ENCODE measurements at regions not wholly inside any gene's neighbourhood (a gene's known extent, or its start where the extent isn't known, plus 50 kb on each side); places are given as distances from the start of the nearest gene placed in this dataset.

DNA sequence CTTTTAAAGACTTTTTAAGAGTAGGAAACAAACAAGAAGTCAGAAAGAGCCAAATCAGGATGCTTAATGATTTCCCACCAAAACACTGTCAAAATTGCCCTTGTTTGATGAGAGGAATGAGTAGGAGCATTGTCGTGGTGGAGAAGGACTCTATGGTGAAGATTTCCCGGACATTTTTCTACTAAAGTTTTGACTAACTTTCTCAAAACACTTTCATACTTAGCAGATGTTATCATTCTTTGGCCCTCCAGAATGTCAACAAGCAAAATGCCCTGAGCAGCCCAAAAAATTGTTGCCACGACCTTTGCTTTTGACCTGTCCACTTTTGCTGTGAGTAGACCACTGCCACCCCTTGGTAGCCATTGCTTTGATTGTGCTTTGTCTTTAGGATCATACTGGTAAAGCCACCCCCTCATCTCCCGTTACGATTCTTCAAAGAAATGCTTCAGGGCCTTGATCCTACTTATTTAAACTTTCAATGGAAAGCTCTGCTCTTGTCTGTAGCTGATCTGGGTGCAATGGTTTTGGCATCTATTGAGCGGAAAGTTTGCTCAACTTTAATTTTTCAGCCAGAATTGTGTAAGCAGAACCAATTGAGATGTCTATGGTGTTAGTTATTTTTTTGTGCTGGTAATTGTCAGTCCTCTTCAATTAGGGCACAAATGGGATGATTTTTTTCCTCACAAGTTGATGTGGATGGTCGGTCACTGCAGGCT lies 67.2 kb downstream of the ADM start:
- no peak for TF ChIP-seq CTCF (IDR thresholded peaks at IDR 0.05)
- peaks cover 11% of the 10 kb centered on the region for H3K27me3 ChIP-seq
- no peaks in the 10 kb centered on the region for H3K36me3 ChIP-seq
- H3K4me3 ChIP-seq (ENCODE audit: low read depth in 1 of 2, low read length in 1 of 2): no peak overlapping the region
- H3K4me1 ChIP-seq (ENCODE audit: control insufficient read depth in 1 of 2, insufficient read depth in 1 of 2, low read depth in 1 of 2, low read length in 1 of 2): no peaks in the 10 kb centered on the region
- H3K27ac ChIP-seq: no peak overlapping the region
- H3K9me3 ChIP-seq: no peaks in the 10 kb centered on the region

GRCh38 chr11:10373340-10373739 lies 68.5 kb downstream of the ADM start:
- no peaks in the 10 kb centered on the region for H3K36me3 ChIP-seq
- no peak overlapping the region for H3K27ac ChIP-seq
- H3K27me3 ChIP-seq: peaks cover 11% of the 10 kb centered on the region
- no peaks in the 10 kb centered on the region for H3K9me3 ChIP-seq
- TF ChIP-seq CTCF (IDR thresholded peaks at IDR 0.05): no peak
- no peak overlapping the region for H3K4me3 ChIP-seq (ENCODE audit: low read depth in 1 of 2, low read length in 1 of 2)
- no peaks in the 10 kb centered on the region for H3K4me1 ChIP-seq (ENCODE audit: control insufficient read depth in 1 of 2, insufficient read depth in 1 of 2, low read depth in 1 of 2, low read length in 1 of 2)

DNA sequence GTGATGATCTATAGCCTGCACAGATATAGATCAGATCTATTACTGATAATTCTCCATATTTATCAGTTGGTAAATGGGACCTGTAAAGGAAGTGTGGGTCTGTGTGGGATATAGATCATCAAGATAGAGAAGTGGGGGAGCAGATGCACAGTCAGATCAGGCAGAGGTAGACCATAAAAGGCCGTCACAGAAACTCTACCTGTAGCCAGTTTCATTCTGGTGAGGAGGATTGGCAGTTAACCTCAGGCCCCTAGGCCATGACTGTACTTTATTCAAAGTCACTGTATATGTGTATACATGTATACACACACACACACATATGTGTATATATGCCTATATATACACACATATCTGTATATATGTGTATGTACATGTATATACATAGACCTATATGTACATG lies 69.1 kb downstream of the ADM start:
- Histone ChIP-seq H3K9me3 (no peaks in the 10 kb centered on the region), H3K36me3 (no peaks in the 10 kb centered on the region), H3K27me3 (peaks cover 11% of the 10 kb centered on the region), H3K4me1 (ENCODE audit: control insufficient read depth in 1 of 2, insufficient read depth in 1 of 2, low read depth in 1 of 2, low read length in 1 of 2) (no peaks in the 10 kb centered on the region), H3K27ac (no peak overlapping the region), H3K4me3 (ENCODE audit: low read depth in 1 of 2, low read length in 1 of 2) (no peak overlapping the region)
- TF ChIP-seq CTCF (IDR thresholded peaks at IDR 0.05): no peak

- TF ChIP-seq CTCF (IDR thresholded peaks at IDR 0.05): no peak
- Histone ChIP-seq H3K4me1 (ENCODE audit: control insufficient read depth in 1 of 2, insufficient read depth in 1 of 2, low read depth in 1 of 2, low read length in 1 of 2) (no peaks in the 10 kb centered on the region), H3K9me3 (no peaks in the 10 kb centered on the region), H3K4me3 (ENCODE audit: low read depth in 1 of 2, low read length in 1 of 2) (no peak overlapping the region), H3K27me3 (peaks cover 11% of the 10 kb centered on the region), H3K36me3 (no peaks in the 10 kb centered on the region), H3K27ac (no peak overlapping the region)
These were observed 69.5 kb downstream of the ADM start for GRCh38 chr11:10374386-10374785.

GRCh38 chr11:10375280-10375971 lies 70.6 kb downstream of the ADM start:
- Histone ChIP-seq H3K27ac (no peak overlapping the region), H3K9me3 (no peaks in the 10 kb centered on the region), H3K36me3 (no peaks in the 10 kb centered on the region), H3K4me1 (ENCODE audit: control insufficient read depth in 1 of 2, insufficient read depth in 1 of 2, low read depth in 1 of 2, low read length in 1 of 2) (no peaks in the 10 kb centered on the region), H3K4me3 (ENCODE audit: low read depth in 1 of 2, low read length in 1 of 2) (no peak overlapping the region), H3K27me3 (peaks cover 11% of the 10 kb centered on the region)
- no peak for TF ChIP-seq CTCF (IDR thresholded peaks at IDR 0.05)
